ENCODE measurements at regions not wholly inside any gene's neighbourhood (a gene's known extent, or its start where the extent isn't known, plus 50 kb on each side); places are given as distances from the start of the nearest gene placed in this dataset.

DNA sequence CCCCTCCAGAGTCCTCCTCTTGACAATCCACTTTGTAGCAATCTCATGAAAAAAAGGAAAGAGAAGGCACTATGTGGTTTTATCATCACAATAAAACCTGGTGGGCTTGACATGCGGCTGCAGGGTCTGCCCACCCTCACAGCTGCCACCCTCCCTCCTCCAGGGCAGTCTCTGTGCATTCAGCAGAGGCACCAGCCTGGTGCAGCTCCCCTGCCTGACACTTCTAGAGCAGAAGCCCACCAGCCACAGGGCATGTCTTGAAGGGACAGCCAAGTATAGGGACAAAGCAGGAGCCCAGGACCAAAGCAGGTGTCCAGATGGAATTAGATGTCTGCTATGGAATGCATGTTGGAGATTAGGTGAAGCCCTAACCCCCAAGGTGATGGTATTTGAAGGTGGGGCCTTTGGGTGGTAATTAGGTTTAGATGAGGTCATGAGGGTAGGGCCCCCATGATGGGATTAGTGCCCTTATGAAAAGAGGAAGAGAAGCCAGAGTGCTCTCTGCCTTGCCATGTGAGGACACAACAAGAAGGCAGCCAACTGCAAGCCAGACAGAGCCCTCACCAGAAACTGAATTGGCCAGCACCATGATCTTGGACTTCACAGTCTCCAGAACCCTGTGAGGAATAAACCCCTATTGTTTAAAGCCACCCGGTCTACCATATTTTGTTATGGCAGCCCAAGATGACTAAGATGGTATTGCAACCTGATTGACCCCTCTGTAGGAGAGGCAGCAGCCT lies 86.9 kb downstream of the MCFD2 start:
- Histone ChIP-seq H3K27ac (ENCODE audit: low read depth, low read length) (no peak overlapping the region), H3K9me3 (ENCODE audit: control insufficient read depth, insufficient read depth, low read length) (peaks cover 13% of the 10 kb centered on the region), H3K4me3 (ENCODE audit: low read depth, low read length) (no peak overlapping the region), H3K27me3 (ENCODE audit: control insufficient read depth, insufficient read depth, low read length) (no peaks in the 10 kb centered on the region)
- CTCF ChIA-PET, result no interaction called here
- POLR2A ChIA-PET, result no interaction called here
- DNase-seq (ENCODE audit: low read depth, low spot score), result no peak
- TF ChIP-seq, protein P1, sequence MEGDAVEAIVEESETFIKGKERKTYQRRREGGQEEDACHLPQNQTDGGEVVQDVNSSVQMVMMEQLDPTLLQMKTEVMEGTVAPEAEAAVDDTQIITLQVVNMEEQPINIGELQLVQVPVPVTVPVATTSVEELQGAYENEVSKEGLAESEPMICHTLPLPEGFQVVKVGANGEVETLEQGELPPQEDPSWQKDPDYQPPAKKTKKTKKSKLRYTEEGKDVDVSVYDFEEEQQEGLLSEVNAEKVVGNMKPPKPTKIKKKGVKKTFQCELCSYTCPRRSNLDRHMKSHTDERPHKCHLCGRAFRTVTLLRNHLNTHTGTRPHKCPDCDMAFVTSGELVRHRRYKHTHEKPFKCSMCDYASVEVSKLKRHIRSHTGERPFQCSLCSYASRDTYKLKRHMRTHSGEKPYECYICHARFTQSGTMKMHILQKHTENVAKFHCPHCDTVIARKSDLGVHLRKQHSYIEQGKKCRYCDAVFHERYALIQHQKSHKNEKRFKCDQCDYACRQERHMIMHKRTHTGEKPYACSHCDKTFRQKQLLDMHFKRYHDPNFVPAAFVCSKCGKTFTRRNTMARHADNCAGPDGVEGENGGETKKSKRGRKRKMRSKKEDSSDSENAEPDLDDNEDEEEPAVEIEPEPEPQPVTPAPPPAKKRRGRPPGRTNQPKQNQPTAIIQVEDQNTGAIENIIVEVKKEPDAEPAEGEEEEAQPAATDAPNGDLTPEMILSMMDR (IDR thresholded peaks at IDR 0.05; ENCODE audit: low read depth, low read length), result no peak

DNA sequence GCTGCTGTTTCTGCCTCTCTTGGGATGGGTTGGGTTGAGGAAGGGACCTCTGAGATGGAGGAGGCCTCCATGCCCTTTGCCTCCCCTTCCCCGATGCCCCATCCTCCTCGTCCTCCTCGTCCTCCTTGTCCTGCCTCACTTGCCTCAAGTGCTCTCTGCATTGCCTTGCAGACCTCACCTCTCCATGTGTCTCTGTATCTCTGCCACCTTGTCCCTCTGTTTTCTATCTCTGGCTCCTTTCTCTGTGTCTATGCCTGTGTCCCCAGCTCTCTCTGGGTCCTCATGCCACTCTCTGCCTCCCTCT lies 87.5 kb downstream of the MCFD2 start:
- Histone ChIP-seq H3K4me3 (ENCODE audit: low read depth, low read length) (no peak overlapping the region), H3K27ac (ENCODE audit: low read depth, low read length) (peak overlapping the region; percentile 57), H3K9me3 (ENCODE audit: control insufficient read depth, insufficient read depth, low read length) (peaks cover 11% of the 10 kb centered on the region), H3K27me3 (ENCODE audit: control insufficient read depth, insufficient read depth, low read length) (no peaks in the 10 kb centered on the region)
- ChIA-PET POLR2A (no interaction called here), CTCF (no interaction called here)
- no peak for DNase-seq (ENCODE audit: low read depth, low spot score)
- TF ChIP-seq, protein P1 (IDR thresholded peaks at IDR 0.05; ENCODE audit: low read depth, low read length), result no peak

DNA sequence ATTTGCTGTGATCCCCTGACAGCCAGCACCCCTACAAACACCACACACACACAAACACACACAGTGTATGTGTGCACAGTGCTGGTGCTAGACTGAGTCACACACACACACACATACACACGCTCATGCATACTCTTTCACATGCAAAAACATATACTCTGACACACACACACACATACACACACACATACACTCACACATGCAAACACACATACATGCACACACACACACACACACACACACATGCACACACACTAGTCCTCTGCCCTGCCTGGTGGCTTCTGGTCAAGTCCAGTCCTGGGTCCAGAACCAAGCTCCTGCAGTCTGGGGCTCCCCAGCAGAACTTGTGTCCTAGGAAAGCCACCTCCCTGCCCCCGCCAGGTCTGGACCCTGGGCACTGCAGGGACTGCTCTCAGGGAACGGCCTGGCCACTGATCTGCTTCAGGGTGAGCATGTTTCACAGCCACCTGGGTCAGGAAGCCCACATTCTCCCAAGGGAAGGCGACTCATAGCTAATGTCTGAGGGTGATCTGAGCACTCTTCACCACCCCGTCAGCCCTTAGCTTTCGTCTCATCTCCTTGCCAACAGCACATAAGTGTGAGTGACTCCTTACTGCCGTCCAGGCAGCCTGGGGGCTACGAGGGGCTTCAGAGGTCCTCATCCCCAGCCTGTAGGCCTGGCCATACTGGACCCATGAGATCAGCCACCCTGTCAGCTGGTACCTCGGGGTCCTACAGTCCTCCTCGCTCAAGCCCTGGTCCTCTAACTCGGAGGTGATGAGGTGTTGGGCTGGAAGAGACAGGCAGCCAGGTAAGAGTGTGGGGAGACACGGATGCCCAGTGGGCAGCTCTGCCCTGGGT lies 88.1 kb downstream of the MCFD2 start:
- CTCF ChIA-PET, result no interaction called here
- DNase-seq (ENCODE audit: low read depth, low spot score), result no peak
- POLR2A ChIA-PET, result no interaction called here
- no peak overlapping the region for H3K4me3 ChIP-seq (ENCODE audit: low read depth, low read length)
- H3K9me3 ChIP-seq (ENCODE audit: control insufficient read depth, insufficient read depth, low read length), result peaks cover 11% of the 10 kb centered on the region
- peak overlapping the region; percentile 57 for H3K27ac ChIP-seq (ENCODE audit: low read depth, low read length)
- TF ChIP-seq, protein P1 (IDR thresholded peaks at IDR 0.05; ENCODE audit: low read depth, low read length), result no peak
- no peaks in the 10 kb centered on the region for H3K27me3 ChIP-seq (ENCODE audit: control insufficient read depth, insufficient read depth, low read length)

DNA sequence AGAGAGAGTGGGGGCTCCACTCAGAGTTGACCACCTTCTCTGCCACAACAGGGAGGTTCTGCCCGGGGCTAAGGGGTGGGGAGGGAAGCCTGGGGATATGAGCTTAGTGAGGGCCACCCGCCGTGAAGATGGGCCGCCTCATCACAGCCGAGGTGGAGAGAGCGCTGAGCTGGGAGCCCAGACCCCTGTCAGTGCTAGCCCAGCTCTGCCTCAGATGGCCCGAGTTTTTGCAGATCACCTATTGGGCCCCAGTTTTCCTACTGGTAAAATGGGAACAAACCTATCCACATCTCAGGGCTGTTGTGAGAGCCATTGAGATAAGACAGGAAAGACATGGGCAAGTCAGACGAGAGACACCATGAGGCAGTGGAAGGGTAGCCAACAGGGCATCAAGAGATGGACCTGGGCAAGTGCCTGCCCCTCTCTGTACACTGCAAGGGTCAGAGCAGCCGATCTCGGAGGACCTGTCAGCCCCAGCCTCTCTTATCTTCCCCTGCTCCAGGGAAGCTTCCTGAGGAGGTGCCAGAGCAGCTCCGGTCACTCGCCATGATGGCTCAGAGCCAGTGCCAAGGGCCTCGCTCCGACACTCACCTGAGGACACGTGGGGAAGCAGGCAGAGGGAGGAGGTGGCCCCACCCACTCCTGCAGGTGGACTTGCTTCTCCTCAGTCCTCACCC lies 88.9 kb downstream of the MCFD2 start:
- TF ChIP-seq, protein P1 (IDR thresholded peaks at IDR 0.05; ENCODE audit: low read depth, low read length), result no peak
- CTCF ChIA-PET, result no interaction called here

More for the DNA sequence above, 88.9 kb downstream of the MCFD2 start:
- H3K27me3 ChIP-seq (ENCODE audit: control insufficient read depth, insufficient read depth, low read length), result no peaks in the 10 kb centered on the region
- POLR2A ChIA-PET, result no interaction called here
- peak overlapping the region; percentile 77 for H3K27ac ChIP-seq (ENCODE audit: low read depth, low read length)
- H3K9me3 ChIP-seq (ENCODE audit: control insufficient read depth, insufficient read depth, low read length), result peaks cover 11% of the 10 kb centered on the region
- no peak overlapping the region for H3K4me3 ChIP-seq (ENCODE audit: low read depth, low read length)
- no peak for DNase-seq (ENCODE audit: low read depth, low spot score)
